ENCODE measurements at regions not wholly inside any gene's neighbourhood (a gene's known extent, or its start where the extent isn't known, plus 50 kb on each side); places are given as distances from the start of the nearest gene placed in this dataset.

- TF ChIP-seq RAD21 (IDR thresholded peaks at IDR 0.05) (no peak), CTCF (IDR thresholded peaks at IDR 0.05; ENCODE audit: low read depth, low read length, missing input control) (no peak), SP1 (IDR thresholded peaks at IDR 0.05) (no peak), YY1 (IDR thresholded peaks at IDR 0.05) (no peak), JUND (IDR thresholded peaks at IDR 0.05) (no peak), HNF4G (IDR thresholded peaks at IDR 0.05) (no peak), MAX (IDR thresholded peaks at IDR 0.05) (no peak), EGR1 (IDR thresholded peaks at IDR 0.05; ENCODE audit: low read depth in 2 of 2) (no peak), REST (IDR thresholded peaks at IDR 0.05) (no peak), RXRA (IDR thresholded peaks at IDR 0.05) (no peak), FOXA1 (IDR thresholded peaks at IDR 0.05) (no peak), GABPA (IDR thresholded peaks at IDR 0.05 in 1 of 2, conservative IDR thresholded peaks at IDR 0.05 in 1 of 2) (no peak), ZBTB33 (IDR thresholded peaks at IDR 0.05) (no peak), HNF4A (conservative IDR thresholded peaks at IDR 0.05) (no peak)
Observed at GRCh38 chr2:150883613-150883895, 378.1 kb downstream of the RBM43 start.

Measured in liver (tissue), 3 donors.